ENCODE measurements at regions not wholly inside any gene's neighbourhood (a gene's known extent, or its start where the extent isn't known, plus 50 kb on each side); places are given as distances from the start of the nearest gene placed in this dataset.

DNA sequence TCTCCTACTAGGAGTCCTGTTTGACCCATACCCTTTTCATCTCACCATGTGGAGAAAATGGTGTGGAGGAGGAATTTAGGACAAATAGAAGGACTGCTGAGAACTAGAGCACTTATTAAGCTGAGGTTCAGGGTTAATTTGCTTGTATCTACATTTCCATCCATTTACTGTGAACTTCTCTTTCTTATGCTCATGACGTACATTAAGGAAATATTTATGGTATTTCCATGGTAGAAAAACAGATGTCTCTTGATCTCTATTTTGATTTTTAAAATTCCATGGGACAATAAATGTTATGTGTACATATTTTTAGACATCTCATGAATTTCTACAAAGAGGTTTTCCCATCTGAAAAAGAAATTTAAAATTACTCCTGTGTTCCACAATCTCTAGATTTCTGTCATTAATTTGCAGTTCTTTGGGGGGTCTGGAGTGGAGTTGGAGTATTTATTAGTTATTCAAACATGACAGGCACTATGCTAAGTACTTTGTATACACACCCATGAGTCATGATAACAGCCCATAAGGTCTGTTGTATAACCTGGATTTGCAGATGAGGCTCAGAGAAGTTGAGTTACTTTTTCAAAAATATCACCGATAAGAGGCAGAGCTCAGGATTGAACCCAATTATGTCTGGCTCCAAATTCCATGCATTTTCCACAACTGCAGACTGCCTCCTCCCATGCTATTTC, 112.6 kb downstream of the COPS8 start:
- TF ChIP-seq POLR2AphosphoS5 (IDR thresholded peaks at IDR 0.05; ENCODE audit: borderline replicate concordance, low read depth, low read length) (no peak), EZH2 (IDR thresholded peaks at IDR 0.05) (no peak), FOXP2 (optimal IDR thresholded peaks at IDR 0.05; ENCODE audit: control extremely low read depth, extremely low read length, insufficient read depth) (no peak)

Measured in SK-N-MC (cell line).